Adrenal gland (tissue), 9 donors: ENCODE measurements at regions not wholly inside any gene's neighbourhood (a gene's known extent, or its start where the extent isn't known, plus 50 kb on each side); places are given as distances from the start of the nearest gene placed in this dataset.

Source experiments
- DNase-seq, 7 donors: peaks; one replicate each; pipeline ENCODE4 v3.0.0-alpha.2; 2019 to 2020
- H3K27ac ChIP-seq, 5 donors: fragments of 200-600 bp; sonication (generic) in 4 of 5; 1 replicate in 3 of 5; 2 replicates in 2 of 5; pipeline versions ENCODE4 v1.5.1 to v1.8.0; 2016 to 2020; ENCODE audit warnings: mild to moderate bottlenecking in 1 of 5
- H3K27me3 ChIP-seq: fragments of 200-600 bp; 2 replicates; pipeline ENCODE4 v1.8.0; 2021
- H3K36me3 ChIP-seq, 2 donors: fragments of 200-600 bp; replicated peaks in 1 of 2; 1 replicate in 1 of 2; 2 replicates in 1 of 2; pipeline versions ENCODE4 v1.5.1 to v1.8.0; 2018 to 2022
- H3K4me1 ChIP-seq, 2 donors: fragments of 200-600 bp; replicated peaks in 1 of 2; 1 replicate in 1 of 2; 2 replicates in 1 of 2; pipeline versions ENCODE4 v1.5.1 to v1.8.0; 2018 to 2021
- H3K4me3 ChIP-seq, 4 donors: fragments of 200-600 bp; sonication (generic) in 3 of 4; one replicate each; pipeline ENCODE4 v1.5.1; 2016 to 2018
- H3K9me3 ChIP-seq, 3 donors: fragments of 200-600 bp; sonication (generic) in 1 of 3; replicated peaks in 1 of 3; 1 replicate in 2 of 3; 2 replicates in 1 of 3; pipeline versions ENCODE4 v1.5.1 to v1.8.0; 2016 to 2021
- POLR2A ChIP-seq, 2 donors: fragments of 450-650 bp; IDR thresholded peaks; one replicate each; pipeline ENCODE4 v1.6.1; 2017; ENCODE audit warnings: antibody characterized with exemption in 2 of 2, mild to moderate bottlenecking in 2 of 2, moderate library complexity in 1 of 2
- whole genome bisulfite sequencing, 4 donors: extraction: QIAGEN DNeasy Blood & Tissue Kit in 2 of 4; methylation state at CpG; one replicate each; pipeline versions ENCODE4 v1.1.5 to v1.1.7; 2013 to 2017; 5-methylcytosine and 5-hydroxymethylcytosine counted together
- intact Hi-C, 2 donors: fragments of 100-400 bp; cut with DNase I; formaldehyde crosslinking; loops; one replicate each; pipeline versions ENCODE4 v1.14.1 to v1.15.0; 2022 to 2023
- TF ChIP-seq, protein P1 (sequence below), 6 experiments: fragments of 450-650 bp in 4 of 6; fragments of 200-600 bp in 2 of 6; sonication (generic) in 1 of 6; IDR thresholded peaks; 1 replicate in 5 of 6; 2 replicates in 1 of 6; pipeline versions ENCODE4 v1.5.1 to v1.8.0; 2016 to 2021; ENCODE audit warnings: antibody characterized with exemption in 6 of 6, mild to moderate bottlenecking in 2 of 6, moderate library complexity in 1 of 6
- donor health status: healthy with polysubstance abuse.
- donor health status: Bipolar disorder and iron deficiency.
- donor health status: DM: yes; HTN: yes; CAD: no.
- donor health status: DM: no; HTN: no; CAD: no.
- donor health status: DM: no; HTN: no; CAD: no.

DNA sequence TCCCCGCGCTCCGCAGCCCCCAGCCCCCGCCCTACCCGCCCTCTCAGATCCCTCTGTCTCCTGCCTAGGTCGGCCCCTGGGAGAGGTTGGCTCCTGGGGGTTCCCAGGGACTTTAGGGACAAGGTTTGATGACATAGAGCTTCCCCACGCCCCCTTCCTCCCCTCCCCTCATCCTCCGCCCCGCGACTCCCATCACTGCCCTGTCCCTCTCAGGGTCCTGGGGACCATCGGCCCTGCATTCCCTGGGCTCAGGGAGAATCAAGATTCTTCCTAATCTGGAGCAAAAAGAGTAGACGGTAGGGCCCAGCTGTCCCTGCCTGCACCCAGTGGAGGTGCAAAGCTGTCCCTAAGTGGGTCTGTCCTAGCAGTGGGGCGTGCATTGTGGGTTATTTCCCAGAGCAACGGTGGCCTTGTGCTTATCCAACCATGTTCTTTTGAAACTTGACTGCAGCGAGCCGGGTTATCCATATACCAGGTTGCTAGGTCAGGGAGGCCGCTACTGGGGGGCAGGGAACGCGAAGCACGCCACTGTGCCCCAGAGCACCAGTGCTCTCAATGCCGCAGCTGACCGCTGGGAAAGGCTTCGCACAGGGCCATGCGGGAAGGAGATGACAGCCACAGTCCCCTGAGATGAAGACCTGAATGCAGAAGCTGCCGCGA lies 124.4 kb upstream of the PRMT8 start:
- no peaks in the 10 kb centered on the region for H3K9me3 ChIP-seq
- H3K4me3 ChIP-seq = peak overlapping the region in 1 of 4 donors; percentile 54
- H3K36me3 ChIP-seq = no peaks in the 10 kb centered on the region
- TF ChIP-seq, protein P1, sequence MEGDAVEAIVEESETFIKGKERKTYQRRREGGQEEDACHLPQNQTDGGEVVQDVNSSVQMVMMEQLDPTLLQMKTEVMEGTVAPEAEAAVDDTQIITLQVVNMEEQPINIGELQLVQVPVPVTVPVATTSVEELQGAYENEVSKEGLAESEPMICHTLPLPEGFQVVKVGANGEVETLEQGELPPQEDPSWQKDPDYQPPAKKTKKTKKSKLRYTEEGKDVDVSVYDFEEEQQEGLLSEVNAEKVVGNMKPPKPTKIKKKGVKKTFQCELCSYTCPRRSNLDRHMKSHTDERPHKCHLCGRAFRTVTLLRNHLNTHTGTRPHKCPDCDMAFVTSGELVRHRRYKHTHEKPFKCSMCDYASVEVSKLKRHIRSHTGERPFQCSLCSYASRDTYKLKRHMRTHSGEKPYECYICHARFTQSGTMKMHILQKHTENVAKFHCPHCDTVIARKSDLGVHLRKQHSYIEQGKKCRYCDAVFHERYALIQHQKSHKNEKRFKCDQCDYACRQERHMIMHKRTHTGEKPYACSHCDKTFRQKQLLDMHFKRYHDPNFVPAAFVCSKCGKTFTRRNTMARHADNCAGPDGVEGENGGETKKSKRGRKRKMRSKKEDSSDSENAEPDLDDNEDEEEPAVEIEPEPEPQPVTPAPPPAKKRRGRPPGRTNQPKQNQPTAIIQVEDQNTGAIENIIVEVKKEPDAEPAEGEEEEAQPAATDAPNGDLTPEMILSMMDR (IDR thresholded peaks at IDR 0.05) = no peak
- TF ChIP-seq POLR2A (IDR thresholded peaks at IDR 0.05) = no peak
- H3K27ac ChIP-seq = no peak overlapping the region
- DNase-seq = no peak
- intact Hi-C loops = no loop called here
- 45 to 87% (median 47%) methylated on average over 15 to 26 of the region's 26 CpGs for WGBS, 4 donors
- H3K27me3 ChIP-seq = peaks cover 36% of the 10 kb centered on the region
- no peaks in the 10 kb centered on the region for H3K4me1 ChIP-seq

DNA sequence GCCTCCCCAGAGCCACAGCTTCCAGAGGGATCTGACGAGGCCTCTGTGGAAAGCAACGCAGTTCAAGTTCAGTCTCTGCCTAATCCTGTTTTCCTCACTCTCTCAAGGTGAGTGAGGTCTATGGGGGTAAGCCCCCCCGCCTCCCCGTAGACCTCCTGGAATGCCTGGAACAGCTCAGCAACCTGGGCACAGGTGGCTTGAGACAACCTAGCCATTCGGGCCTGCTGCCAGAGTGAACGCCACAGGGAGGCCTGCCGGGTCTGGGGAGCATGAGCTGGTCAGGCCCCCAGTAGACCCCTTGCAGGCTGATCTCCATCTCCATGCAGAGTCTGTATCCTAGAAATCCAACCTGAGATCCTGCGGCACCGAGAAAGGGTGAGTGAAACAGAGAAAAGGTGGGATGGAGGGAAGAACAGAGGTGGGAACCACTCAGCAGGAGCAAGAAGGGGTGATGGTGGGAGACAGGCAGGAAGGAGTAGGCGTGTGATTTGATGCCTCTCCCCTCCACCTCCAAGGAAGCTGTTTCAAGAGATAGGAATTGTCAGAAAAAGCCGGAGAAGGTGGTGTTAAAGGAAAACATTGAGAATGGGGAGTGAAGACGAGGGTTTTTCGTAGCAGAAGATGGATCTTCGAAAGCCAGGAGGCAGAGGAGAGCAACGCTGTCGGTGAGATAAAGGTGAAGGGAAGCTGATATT lies 123.1 kb upstream of the PRMT8 start:
- TF ChIP-seq, protein P1 (IDR thresholded peaks at IDR 0.05) = no peak
- TF ChIP-seq POLR2A (IDR thresholded peaks at IDR 0.05) = no peak
- Histone ChIP-seq H3K4me1 (no peaks in the 10 kb centered on the region), H3K4me3 (no peak overlapping the region), H3K27me3 (peaks cover 36% of the 10 kb centered on the region), H3K27ac (no peak overlapping the region), H3K36me3 (no peaks in the 10 kb centered on the region), H3K9me3 (no peaks in the 10 kb centered on the region)
- intact Hi-C loops = no loop called here
- 81 to 90% (median 84%) methylated on average over 15 to 16 of the region's 16 CpGs for WGBS, 4 donors
- no peak for DNase-seq

DNA sequence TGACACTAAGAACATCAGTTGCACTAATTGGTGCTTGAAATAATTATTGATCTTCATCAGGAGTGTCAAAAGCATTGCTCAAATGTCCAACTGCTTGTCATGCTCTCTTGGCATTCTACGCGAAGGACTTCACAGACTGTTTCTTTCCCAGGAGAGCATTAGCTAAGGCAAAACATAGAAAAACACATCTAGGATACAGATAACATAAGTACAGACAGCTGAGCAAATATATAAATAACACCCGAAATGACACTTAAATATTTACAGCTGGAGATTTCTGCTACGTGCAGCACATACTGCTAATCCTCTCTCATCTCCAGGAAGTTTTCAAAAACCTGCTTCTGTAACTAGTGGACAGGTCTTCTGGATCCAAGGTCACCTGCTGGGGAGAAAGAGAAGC lies 120.0 kb upstream of the PRMT8 start:
- no peaks in the 10 kb centered on the region for H3K9me3 ChIP-seq
- no peak overlapping the region for H3K27ac ChIP-seq
- peaks cover 21% of the 10 kb centered on the region for H3K27me3 ChIP-seq
- TF ChIP-seq, protein P1 (IDR thresholded peaks at IDR 0.05) = no peak
- TF ChIP-seq POLR2A (IDR thresholded peaks at IDR 0.05) = no peak
- no peaks in the 10 kb centered on the region for H3K36me3 ChIP-seq
- WGBS, 4 donors = 31 to 49% (median 45%) methylated on average over 4 of the region's 4 CpGs
- no peaks in the 10 kb centered on the region for H3K4me1 ChIP-seq
- intact Hi-C loops = no loop called here
- no peak overlapping the region for H3K4me3 ChIP-seq
- no peak for DNase-seq

DNA sequence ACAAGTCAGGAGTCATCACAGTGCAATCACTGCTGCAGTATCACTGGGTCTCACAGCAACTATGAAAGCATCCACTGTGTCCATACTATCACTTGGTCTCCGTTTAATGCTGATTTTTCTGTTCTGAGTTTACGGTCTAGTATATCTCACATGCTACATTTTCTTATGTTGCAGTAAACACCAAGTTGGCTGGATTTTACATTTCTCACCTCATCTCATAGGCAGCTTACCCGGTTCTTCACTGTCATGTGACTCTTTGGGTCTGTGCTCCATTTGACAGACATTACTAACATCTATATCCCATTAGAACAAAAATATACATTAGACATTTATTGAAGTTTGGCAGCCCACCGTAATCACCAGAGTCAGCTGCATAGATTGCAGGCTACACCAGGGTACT lies 115.7 kb upstream of the PRMT8 start:
- no peaks in the 10 kb centered on the region for H3K4me1 ChIP-seq
- H3K27me3 ChIP-seq = peaks cover 4% of the 10 kb centered on the region
- WGBS, 4 donors = 73 to 88% (median 85%) methylated on average over 4 of the region's 4 CpGs
- TF ChIP-seq, protein P1 (IDR thresholded peaks at IDR 0.05) = no peak
- no peak for TF ChIP-seq POLR2A (IDR thresholded peaks at IDR 0.05)
- intact Hi-C loops = no loop called here
- no peak for DNase-seq
- H3K4me3 ChIP-seq = no peak overlapping the region
- no peaks in the 10 kb centered on the region for H3K9me3 ChIP-seq
- H3K36me3 ChIP-seq = no peaks in the 10 kb centered on the region
- no peak overlapping the region for H3K27ac ChIP-seq
